ENCODE measurements at regions not wholly inside any gene's neighbourhood (a gene's known extent, or its start where the extent isn't known, plus 50 kb on each side); places are given as distances from the start of the nearest gene placed in this dataset.

GRCh38 chr17:70794738-70795137 is 625.4 kb downstream of the KCNJ2 start:
- Histone ChIP-seq H3K79me2 (ENCODE audit: control insufficient read depth, insufficient read depth, low read length) (no peaks in the 10 kb centered on the region), H4K20me1 (ENCODE audit: control insufficient read depth, extremely low read depth, insufficient read depth, low read length) (no peaks in the 10 kb centered on the region), H3K4me3 (ENCODE audit: control insufficient read depth in 2 of 3, extremely low read depth in 1 of 3, insufficient read depth in 2 of 3, low read depth in 1 of 3, low read length in 3 of 3) (no peak overlapping the region), H3K4me2 (ENCODE audit: control insufficient read depth, extremely low read depth, insufficient read depth, low read depth, low read length) (no peak overlapping the region), H2AFZ (ENCODE audit: control insufficient read depth, low read length) (no peak overlapping the region), H3K9ac (ENCODE audit: control insufficient read depth, extremely low read depth, insufficient read depth, low read length) (no peak overlapping the region), H3K4me1 (ENCODE audit: control insufficient read depth, extremely low read depth, insufficient read depth, low read length) (no peaks in the 10 kb centered on the region), H3K9me3 (ENCODE audit: control insufficient read depth, low read depth, low read length) (no peaks in the 10 kb centered on the region), H3K27me3 (ENCODE audit: control insufficient read depth, extremely low read depth, insufficient read depth, low read length) (no peaks in the 10 kb centered on the region), H3K27ac (ENCODE audit: control insufficient read depth, insufficient read depth, low read length) (no peak overlapping the region), H3K9me1 (ENCODE audit: control insufficient read depth, extremely low read depth, insufficient read depth, low read length) (no peaks in the 10 kb centered on the region), H3K36me3 (ENCODE audit: control insufficient read depth in 2 of 2, extremely low read depth in 1 of 2, insufficient read depth in 2 of 2, low read length in 2 of 2) (no peaks in the 10 kb centered on the region)
- dilution Hi-C loops (cut with MboI; ENCODE audit: extremely low pct_ligation_motif_present, low sequenced_read_pairs) = no loop called here
- TF ChIP-seq CTCF (optimal IDR thresholded peaks at IDR 0.05 in 1 of 3, IDR thresholded peaks at IDR 0.05 in 1 of 3, conservative IDR thresholded peaks at IDR 0.05 in 1 of 3; ENCODE audit: extremely low read depth in 1 of 3, insufficient read depth in 2 of 3, low read length in 3 of 3) = no peak
- TF ChIP-seq EZH2 (IDR thresholded peaks at IDR 0.05; ENCODE audit: low read length) = no peak
- DNase-seq (ENCODE audit: low read depth, low spot score) (no peak), FAIRE-seq (no peak)

GRCh38 chr17:70795620-70796019 is 626.3 kb downstream of the KCNJ2 start:
- dilution Hi-C loops (cut with MboI; ENCODE audit: extremely low pct_ligation_motif_present, low sequenced_read_pairs) = no loop called here
- H3K27ac ChIP-seq (ENCODE audit: control insufficient read depth, insufficient read depth, low read length) = no peak overlapping the region

More at GRCh38 chr17:70795620-70796019, 626.3 kb downstream of the KCNJ2 start:
- Histone ChIP-seq H3K36me3 (ENCODE audit: control insufficient read depth in 2 of 2, extremely low read depth in 1 of 2, insufficient read depth in 2 of 2, low read length in 2 of 2) (no peaks in the 10 kb centered on the region), H3K27me3 (ENCODE audit: control insufficient read depth, extremely low read depth, insufficient read depth, low read length) (no peaks in the 10 kb centered on the region), H3K9me3 (ENCODE audit: control insufficient read depth, low read depth, low read length) (no peaks in the 10 kb centered on the region), H3K4me1 (ENCODE audit: control insufficient read depth, extremely low read depth, insufficient read depth, low read length) (no peaks in the 10 kb centered on the region), H2AFZ (ENCODE audit: control insufficient read depth, low read length) (no peak overlapping the region), H3K79me2 (ENCODE audit: control insufficient read depth, insufficient read depth, low read length) (no peaks in the 10 kb centered on the region), H3K9me1 (ENCODE audit: control insufficient read depth, extremely low read depth, insufficient read depth, low read length) (no peaks in the 10 kb centered on the region), H4K20me1 (ENCODE audit: control insufficient read depth, extremely low read depth, insufficient read depth, low read length) (no peaks in the 10 kb centered on the region), H3K9ac (ENCODE audit: control insufficient read depth, extremely low read depth, insufficient read depth, low read length) (no peak overlapping the region), H3K4me2 (ENCODE audit: control insufficient read depth, extremely low read depth, insufficient read depth, low read depth, low read length) (no peak overlapping the region), H3K4me3 (ENCODE audit: control insufficient read depth in 2 of 3, extremely low read depth in 1 of 3, insufficient read depth in 2 of 3, low read depth in 1 of 3, low read length in 3 of 3) (no peak overlapping the region)
- no peak for TF ChIP-seq EZH2 (IDR thresholded peaks at IDR 0.05; ENCODE audit: low read length)
- TF ChIP-seq CTCF (optimal IDR thresholded peaks at IDR 0.05 in 1 of 3, IDR thresholded peaks at IDR 0.05 in 1 of 3, conservative IDR thresholded peaks at IDR 0.05 in 1 of 3; ENCODE audit: extremely low read depth in 1 of 3, insufficient read depth in 2 of 3, low read length in 3 of 3) = no peak
- no peak for DNase-seq (ENCODE audit: low read depth, low spot score)
- FAIRE-seq = no peak

Data from keratinocyte (primary cell).